SW 1271 (cell line): ENCODE measurements at regions not wholly inside any gene's neighbourhood (a gene's known extent, or its start where the extent isn't known, plus 50 kb on each side); places are given as distances from the start of the nearest gene placed in this dataset.
"Not testable (repeated sequence)": the region's sequence is repeated elsewhere in the genome, so short reads cannot be mapped to it uniquely, and the experiment has no call there.

Experiments used
- DNase-seq, 2 experiments: peaks; one replicate each; lab custom pipeline; 2025; lab: John Stamatoyannopoulos, UW

DNA sequence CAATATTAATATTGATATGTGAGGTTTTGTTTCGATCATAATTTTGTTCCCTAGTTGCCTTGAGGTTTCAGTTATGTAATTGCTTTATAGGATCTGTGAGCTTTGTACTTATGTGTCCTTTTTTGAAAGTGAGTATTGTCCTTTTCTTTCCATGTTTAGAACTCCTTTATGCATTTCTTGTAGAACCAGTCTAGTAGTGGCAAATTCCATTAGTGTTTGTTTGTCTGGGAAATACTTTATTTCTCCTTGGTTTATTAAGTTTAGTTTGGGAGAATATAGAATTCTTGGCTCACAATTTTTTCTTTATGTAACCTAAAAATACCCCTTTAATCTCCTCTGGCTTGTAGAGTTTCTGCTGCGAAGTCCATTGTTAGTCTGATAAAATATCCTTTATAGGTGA is 127.5 kb upstream of the KITLG start:
- DNase-seq: no peak

DNA sequence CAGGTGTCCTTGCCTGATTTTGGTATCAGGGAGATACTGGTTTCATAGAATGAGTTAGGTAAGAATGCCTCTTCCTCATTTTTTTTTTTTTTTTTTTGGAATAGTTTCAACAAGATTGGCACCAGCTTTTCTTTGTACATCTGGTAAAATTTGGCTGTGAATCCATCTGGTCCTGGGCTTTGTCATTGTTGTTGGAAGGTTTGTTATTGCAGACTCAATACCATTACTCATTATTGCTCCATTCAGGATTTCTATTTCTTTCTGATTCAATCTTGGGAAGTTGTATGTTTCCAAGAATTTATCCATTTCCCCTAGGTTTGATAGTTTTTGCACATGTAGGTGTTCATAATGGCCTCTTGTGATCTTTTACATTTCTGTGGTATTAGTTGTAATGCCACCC is 126.0 kb upstream of the KITLG start:
- DNase-seq: no peak

DNA sequence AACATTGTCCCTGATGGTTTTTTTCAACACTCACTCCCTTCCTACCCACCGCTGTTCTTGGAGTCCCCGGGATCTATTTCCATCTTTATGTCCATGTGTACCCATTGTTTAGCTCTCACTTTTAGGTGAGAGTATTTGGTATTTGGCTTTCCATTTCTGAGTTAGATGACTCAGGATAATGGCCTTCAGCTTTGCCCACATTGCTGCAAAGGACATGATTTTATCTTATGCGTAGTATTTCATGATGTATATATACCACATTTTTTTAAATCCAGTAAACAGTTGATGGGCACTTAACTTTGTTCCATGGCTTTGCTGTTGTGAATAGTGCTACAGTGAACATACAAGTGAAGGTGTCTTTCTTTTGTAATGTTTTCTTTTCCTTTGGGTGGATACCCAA is 123.5 kb upstream of the KITLG start:
- no peak for DNase-seq

DNA sequence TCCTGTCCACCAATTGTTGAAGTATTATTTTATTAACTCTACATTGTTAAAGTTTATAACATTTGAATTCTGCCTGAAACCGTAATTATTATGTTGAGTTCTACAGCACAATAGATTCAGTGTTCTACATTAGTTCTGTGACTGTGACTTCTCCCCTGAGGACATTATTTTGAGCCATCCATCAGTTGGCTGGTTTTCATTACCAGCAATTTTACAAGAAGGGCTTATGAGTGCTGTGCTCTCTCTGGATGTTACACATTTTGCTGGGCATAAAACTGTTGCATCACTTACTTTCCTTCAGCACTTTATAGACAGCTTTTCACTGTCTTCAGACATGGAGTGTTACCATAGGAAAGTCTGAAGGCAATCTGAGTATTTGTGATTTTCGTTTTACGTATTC is 118.2 kb upstream of the KITLG start:
- no peak for DNase-seq

- DNase-seq: no peak
Observed at GRCh38 chr12:88693837-88694445, 113.7 kb upstream of the KITLG start.

DNA sequence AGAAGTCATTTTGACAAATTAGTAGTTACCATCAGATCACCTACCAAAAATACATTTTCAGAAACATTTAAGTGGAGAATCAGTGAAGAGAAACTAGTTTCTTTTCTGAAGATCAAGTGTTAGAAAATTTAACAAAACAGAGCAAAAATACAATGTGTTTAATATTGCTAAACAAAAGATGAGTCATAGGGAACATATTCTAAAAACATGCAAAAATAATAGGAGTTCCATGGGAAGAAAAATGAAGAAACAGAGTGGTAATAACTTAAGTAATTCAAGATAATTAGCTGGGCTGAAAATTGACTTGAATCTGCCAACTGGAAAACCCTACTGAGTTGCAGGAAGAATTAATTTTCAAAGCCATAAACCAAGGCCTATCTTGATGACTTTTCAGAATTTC is 111.5 kb upstream of the KITLG start:
- no peak for DNase-seq

DNA sequence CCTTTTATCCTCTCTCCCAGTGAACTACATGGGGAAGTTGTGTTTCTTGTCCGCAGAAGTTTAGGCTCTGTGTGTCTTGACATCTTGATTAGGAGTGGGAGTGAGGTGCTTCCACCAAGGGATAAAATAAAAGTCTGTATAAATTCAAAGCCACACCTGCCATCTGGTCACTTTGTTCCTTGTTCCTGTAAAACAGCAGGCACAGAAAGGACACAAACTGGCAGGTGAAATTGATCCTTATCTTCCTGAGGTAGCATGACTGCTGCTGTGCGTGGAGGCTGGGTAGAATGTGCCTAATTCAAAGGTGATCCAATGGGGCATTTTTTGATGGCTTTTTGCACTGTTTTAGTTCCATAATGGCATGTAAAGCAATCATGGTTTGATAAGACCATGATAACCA is 104.3 kb upstream of the KITLG start:
- DNase-seq: no peak

- DNase-seq: no peak
Observed at GRCh38 chr12:88684170-88684569, 103.9 kb upstream of the KITLG start.

GRCh38 chr12:88683628-88684027 is 103.4 kb upstream of the KITLG start:
- no peak for DNase-seq

- DNase-seq: no peak
Observed at GRCh38 chr12:88681271-88681670, 101.0 kb upstream of the KITLG start.

DNA sequence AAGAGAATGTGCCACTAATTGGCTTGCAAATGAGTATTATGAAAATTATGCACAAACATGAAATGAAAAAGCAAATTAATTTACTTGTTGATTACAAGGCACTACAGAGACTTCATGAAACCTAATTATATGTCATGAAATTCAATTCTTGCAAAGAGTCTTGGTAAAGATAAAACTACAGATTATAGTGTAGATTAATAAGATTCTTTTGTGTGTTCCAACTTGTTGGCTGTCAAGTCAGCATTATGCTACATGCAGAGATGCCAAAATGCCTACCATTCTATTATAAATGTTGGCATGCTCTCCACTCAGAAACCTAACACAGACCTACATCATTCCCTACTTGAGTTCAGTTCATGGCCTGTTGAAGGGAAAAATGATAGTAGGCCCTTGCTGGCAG is 97.2 kb upstream of the KITLG start:
- DNase-seq: no peak

DNA sequence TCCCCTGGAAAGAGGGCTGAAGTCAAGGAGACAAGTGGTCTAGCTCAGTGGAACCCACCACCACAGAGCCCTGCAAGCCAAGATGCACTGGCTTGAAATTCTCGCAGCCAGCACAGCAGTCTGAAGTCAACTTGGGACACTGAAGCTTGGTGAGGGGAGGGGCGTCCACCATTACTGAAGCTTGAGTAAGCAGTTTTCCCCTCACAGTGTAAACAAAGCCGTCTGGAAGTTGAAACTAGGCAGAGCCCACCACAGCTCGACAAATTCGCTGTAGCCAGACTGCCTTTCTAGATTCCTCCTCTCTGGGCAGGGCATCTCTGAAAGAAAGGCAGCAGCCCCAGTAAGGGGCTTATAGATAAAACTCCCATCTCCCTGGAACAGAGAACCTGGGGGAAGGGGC is 87.3 kb upstream of the KITLG start:
- DNase-seq: not testable (repeated sequence)

- DNase-seq: no peak
Observed at GRCh38 chr12:88665071-88665470, 84.8 kb upstream of the KITLG start.

- DNase-seq: no peak
Observed at GRCh38 chr12:88662961-88663360, 82.7 kb upstream of the KITLG start.

DNA sequence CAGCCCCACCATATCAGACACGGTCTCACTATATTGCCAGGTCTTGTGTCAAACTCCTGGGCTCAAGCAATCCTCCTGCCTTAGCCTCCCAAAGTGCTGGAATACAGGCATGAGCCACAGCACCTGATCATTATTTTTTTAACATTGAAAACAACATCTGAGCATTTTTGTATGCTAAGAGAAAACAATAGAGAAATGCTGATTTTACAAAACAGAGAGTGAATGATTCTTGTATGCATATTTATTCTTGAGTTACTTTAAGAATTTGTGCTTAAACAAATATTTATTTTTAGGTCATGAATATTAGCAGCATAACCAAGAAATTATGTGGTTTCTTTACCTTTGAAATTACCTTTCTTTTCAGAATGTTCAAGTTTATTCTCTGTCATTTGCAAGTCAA is 81.8 kb upstream of the KITLG start:
- no peak for DNase-seq

DNA sequence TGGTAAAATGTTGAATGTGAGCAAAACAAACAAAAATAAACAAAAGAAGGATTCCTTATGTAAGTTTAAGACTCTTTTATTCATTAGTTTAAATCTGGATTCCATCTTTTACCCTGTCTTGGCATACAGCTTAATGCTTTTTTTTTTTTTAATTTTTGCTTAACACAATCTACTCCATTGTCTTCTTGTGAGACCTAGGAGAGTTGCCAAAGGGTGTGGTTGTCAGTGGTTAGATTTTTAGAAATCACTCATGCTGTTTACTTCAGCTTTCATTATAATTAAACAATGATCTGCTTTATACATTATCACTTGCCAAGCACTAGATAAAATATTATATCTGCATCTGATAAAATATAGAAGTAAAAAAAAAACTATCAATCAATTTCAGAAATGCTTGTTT is 77.7 kb upstream of the KITLG start:
- peak in 1 of 2 experiments; percentile 11 for DNase-seq

- DNase-seq: no peak
Observed at GRCh38 chr12:88650715-88651114, 70.4 kb upstream of the KITLG start.

DNA sequence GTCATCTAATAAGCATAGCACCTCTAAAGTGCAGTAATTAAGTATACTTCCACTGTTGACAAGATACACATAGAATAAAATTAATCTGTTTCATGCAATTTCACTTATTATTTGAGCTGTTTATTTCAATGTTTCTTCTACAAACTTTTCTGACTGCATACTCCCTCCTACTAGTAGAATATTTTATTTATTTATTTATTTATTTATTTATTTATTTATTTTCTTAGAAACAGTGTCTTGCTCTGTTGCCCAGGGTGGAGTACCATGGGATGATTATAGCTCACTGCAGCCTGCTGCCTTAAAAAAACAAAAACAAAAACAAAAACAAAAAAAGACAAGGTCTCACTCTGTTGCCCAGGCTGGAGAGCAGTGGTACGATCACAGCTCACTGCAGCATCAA is 68.4 kb upstream of the KITLG start:
- no peak for DNase-seq

GRCh38 chr12:88646824-88647223 is 66.6 kb upstream of the KITLG start:
- no peak for DNase-seq

- DNase-seq: no peak
Observed at GRCh38 chr12:88645816-88646215, 65.5 kb upstream of the KITLG start.

- no peak for DNase-seq
Observed at GRCh38 chr12:88644946-88645702, 64.9 kb upstream of the KITLG start.

DNA sequence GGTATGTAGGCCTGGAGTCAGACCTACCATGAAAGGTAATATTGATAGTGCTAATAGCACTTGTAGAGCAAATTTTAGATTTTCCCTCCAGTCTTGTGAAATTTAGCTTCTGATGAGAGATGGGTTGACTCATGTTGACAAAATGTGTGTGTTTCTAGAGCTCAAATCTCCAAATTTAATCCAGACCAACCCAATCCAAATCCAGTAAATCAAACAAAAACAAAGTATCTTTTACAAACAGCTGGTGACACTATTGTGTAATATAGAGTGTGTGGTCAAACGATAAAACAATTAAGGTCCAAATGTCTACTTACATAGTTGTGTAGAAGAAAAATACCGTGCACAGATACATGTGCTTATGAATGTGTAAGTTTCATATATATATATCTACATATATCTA is 63.4 kb upstream of the KITLG start:
- no peak for DNase-seq

DNA sequence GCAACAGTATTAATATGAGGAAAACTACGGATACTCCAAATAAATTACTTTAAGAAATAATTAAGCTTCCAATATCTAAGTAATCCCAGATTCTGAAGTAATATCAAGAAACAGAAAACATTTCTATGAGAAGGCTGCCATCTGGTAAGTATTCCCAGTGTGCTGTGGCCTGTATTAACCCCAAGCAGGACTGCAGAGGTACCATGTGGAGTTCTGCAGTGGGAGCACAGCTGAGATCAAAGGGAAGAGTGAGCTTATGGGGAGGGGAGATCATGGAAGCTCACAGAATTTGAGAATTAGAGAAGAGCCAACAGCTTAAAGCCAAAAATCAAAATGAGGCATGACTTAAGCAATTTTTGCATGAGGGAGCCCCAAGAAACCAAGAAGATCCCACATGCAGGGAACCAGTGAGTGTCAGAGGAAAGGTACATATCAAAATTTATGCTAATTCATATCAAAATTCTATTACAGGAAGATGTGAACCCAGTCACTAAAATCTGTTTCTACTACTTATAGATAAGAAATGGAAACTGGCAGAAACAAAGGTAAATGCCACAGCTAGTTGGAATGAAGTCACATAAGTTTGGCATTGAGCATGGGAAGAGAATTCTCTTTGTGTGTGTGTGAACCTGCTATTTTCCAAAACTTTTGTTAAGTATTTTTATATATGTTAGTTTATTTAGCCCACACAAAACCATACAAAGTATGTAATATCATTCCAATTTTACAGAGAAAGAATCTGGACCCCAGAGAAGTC is 62.6 kb upstream of the KITLG start:
- no peak for DNase-seq
